ENCODE measurements at regions not wholly inside any gene's neighbourhood (a gene's known extent, or its start where the extent isn't known, plus 50 kb on each side); places are given as distances from the start of the nearest gene placed in this dataset.

- Histone ChIP-seq H3K36me3 (ENCODE audit: control insufficient read depth in 3 of 3, insufficient read depth in 3 of 3, low read length in 3 of 3) (no peaks in the 10 kb centered on the region), H3K27me3 (ENCODE audit: control insufficient read depth in 3 of 3, insufficient read depth in 3 of 3, low read length in 3 of 3) (no peaks in the 10 kb centered on the region), H3K9ac (ENCODE audit: low read depth in 1 of 3, low read length in 3 of 3) (no peak overlapping the region), H3K4me1 (ENCODE audit: control insufficient read depth in 3 of 3, insufficient read depth in 3 of 3, low read length in 3 of 3) (no peaks in the 10 kb centered on the region), H3K27ac (ENCODE audit: low read depth, low read length) (no peak overlapping the region), H3K9me3 (ENCODE audit: control insufficient read depth in 3 of 3, low read length in 3 of 3) (peaks cover 0 to 3% (median 0%) of the 10 kb centered on the region in 3 donors), H3K4me3 (ENCODE audit: low read length in 3 of 3) (no peak overlapping the region)
Observed at GRCh38 chr10:121232494-121232893, 365.8 kb downstream of the FGFR2 start.

DNA sequence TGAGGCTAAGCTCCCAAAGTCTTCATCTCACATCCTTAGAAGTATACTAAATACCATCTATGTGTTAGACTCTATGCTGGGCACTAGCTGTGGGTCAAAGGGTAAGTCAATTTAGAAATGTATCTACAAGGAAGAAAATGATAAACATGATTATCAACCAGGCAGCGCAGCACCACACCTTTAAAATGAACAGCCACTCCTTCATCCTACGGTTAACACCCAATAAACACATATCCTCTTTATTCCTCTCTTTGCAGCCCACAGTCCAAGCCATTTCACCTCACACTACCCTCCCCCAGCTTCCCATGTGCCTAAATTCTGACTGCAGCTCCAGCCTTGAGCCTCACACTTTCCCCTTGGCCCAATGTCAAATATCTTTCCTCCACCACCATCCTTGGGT, 362.6 kb downstream of the FGFR2 start:
- Histone ChIP-seq H3K4me3 (ENCODE audit: low read length in 3 of 3) (no peak overlapping the region), H3K27ac (ENCODE audit: low read depth, low read length) (no peak overlapping the region), H3K9me3 (ENCODE audit: control insufficient read depth in 3 of 3, low read length in 3 of 3) (peaks cover 0 to 7% (median 4%) of the 10 kb centered on the region in 3 donors), H3K27me3 (ENCODE audit: control insufficient read depth in 3 of 3, insufficient read depth in 3 of 3, low read length in 3 of 3) (no peaks in the 10 kb centered on the region), H3K36me3 (ENCODE audit: control insufficient read depth in 3 of 3, insufficient read depth in 3 of 3, low read length in 3 of 3) (no peaks in the 10 kb centered on the region), H3K9ac (ENCODE audit: low read depth in 1 of 3, low read length in 3 of 3) (no peak overlapping the region), H3K4me1 (ENCODE audit: control insufficient read depth in 3 of 3, insufficient read depth in 3 of 3, low read length in 3 of 3) (peaks cover 0 to 2% (median 0%) of the 10 kb centered on the region in 3 donors)

GRCh38 chr10:121236621-121237020, 361.6 kb downstream of the FGFR2 start:
- Histone ChIP-seq H3K4me3 (ENCODE audit: low read length in 3 of 3) (no peak overlapping the region), H3K9ac (ENCODE audit: low read depth in 1 of 3, low read length in 3 of 3) (no peak overlapping the region), H3K4me1 (ENCODE audit: control insufficient read depth in 3 of 3, insufficient read depth in 3 of 3, low read length in 3 of 3) (peaks cover 0 to 2% (median 0%) of the 10 kb centered on the region in 3 donors), H3K9me3 (ENCODE audit: control insufficient read depth in 3 of 3, low read length in 3 of 3) (peaks cover 0 to 7% (median 4%) of the 10 kb centered on the region in 3 donors), H3K36me3 (ENCODE audit: control insufficient read depth in 3 of 3, insufficient read depth in 3 of 3, low read length in 3 of 3) (no peaks in the 10 kb centered on the region), H3K27me3 (ENCODE audit: control insufficient read depth in 3 of 3, insufficient read depth in 3 of 3, low read length in 3 of 3) (no peaks in the 10 kb centered on the region), H3K27ac (ENCODE audit: low read depth, low read length) (no peak overlapping the region)

- Histone ChIP-seq H3K27me3 (ENCODE audit: control insufficient read depth in 3 of 3, insufficient read depth in 3 of 3, low read length in 3 of 3) (no peaks in the 10 kb centered on the region), H3K9me3 (ENCODE audit: control insufficient read depth in 3 of 3, low read length in 3 of 3) (peaks cover 0 to 8% (median 4%) of the 10 kb centered on the region in 3 donors), H3K9ac (ENCODE audit: low read depth in 1 of 3, low read length in 3 of 3) (no peak overlapping the region), H3K4me3 (ENCODE audit: low read length in 3 of 3) (no peak overlapping the region), H3K27ac (ENCODE audit: low read depth, low read length) (no peak overlapping the region), H3K4me1 (ENCODE audit: control insufficient read depth in 3 of 3, insufficient read depth in 3 of 3, low read length in 3 of 3) (peaks cover 0 to 2% (median 0%) of the 10 kb centered on the region in 3 donors), H3K36me3 (ENCODE audit: control insufficient read depth in 3 of 3, insufficient read depth in 3 of 3, low read length in 3 of 3) (no peaks in the 10 kb centered on the region)
Observed at GRCh38 chr10:121237718-121238117, 360.5 kb downstream of the FGFR2 start.

- no peaks in the 10 kb centered on the region for H3K27me3 ChIP-seq (ENCODE audit: control insufficient read depth in 3 of 3, insufficient read depth in 3 of 3, low read length in 3 of 3)
- H3K9ac ChIP-seq (ENCODE audit: low read depth in 1 of 3, low read length in 3 of 3), result no peak overlapping the region
- no peak overlapping the region for H3K27ac ChIP-seq (ENCODE audit: low read depth, low read length)
- H3K9me3 ChIP-seq (ENCODE audit: control insufficient read depth in 3 of 3, low read length in 3 of 3), result peaks cover 0 to 12% (median 4%) of the 10 kb centered on the region in 3 donors
- H3K4me3 ChIP-seq (ENCODE audit: low read length in 3 of 3), result no peak overlapping the region
- H3K36me3 ChIP-seq (ENCODE audit: control insufficient read depth in 3 of 3, insufficient read depth in 3 of 3, low read length in 3 of 3), result no peaks in the 10 kb centered on the region
- H3K4me1 ChIP-seq (ENCODE audit: control insufficient read depth in 3 of 3, insufficient read depth in 3 of 3, low read length in 3 of 3), result peaks cover 0 to 2% (median 0%) of the 10 kb centered on the region in 3 donors
Observed at GRCh38 chr10:121240011-121240410, 358.2 kb downstream of the FGFR2 start.

DNA sequence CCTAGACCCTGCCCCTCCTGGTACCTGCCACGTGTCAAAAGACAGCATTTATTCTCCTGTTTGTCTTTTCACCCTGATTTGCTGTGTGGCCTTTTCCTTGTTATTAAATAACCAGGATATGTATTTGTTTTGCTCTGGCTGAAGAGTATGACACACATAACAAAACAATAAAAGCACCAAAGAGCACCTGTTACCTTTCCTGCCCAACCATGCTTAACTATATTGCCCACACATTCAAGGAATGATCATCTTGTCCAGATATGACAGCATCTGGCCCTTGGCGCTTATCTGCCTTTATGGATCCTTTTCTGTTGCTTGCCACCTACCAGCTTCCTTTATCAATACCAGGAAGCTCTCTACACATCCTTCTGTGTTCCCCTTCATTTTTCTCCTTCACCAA, 357.7 kb downstream of the FGFR2 start:
- H3K36me3 ChIP-seq (ENCODE audit: control insufficient read depth in 3 of 3, insufficient read depth in 3 of 3, low read length in 3 of 3), result no peaks in the 10 kb centered on the region
- no peak overlapping the region for H3K9ac ChIP-seq (ENCODE audit: low read depth in 1 of 3, low read length in 3 of 3)
- peaks cover 0 to 12% (median 4%) of the 10 kb centered on the region in 3 donors for H3K9me3 ChIP-seq (ENCODE audit: control insufficient read depth in 3 of 3, low read length in 3 of 3)
- H3K4me3 ChIP-seq (ENCODE audit: low read length in 3 of 3), result no peak overlapping the region
- H3K27me3 ChIP-seq (ENCODE audit: control insufficient read depth in 3 of 3, insufficient read depth in 3 of 3, low read length in 3 of 3), result peaks cover 0 to 2% (median 0%) of the 10 kb centered on the region in 3 donors
- H3K27ac ChIP-seq (ENCODE audit: low read depth, low read length), result no peak overlapping the region
- H3K4me1 ChIP-seq (ENCODE audit: control insufficient read depth in 3 of 3, insufficient read depth in 3 of 3, low read length in 3 of 3), result peaks cover 0 to 2% (median 0%) of the 10 kb centered on the region in 3 donors

DNA sequence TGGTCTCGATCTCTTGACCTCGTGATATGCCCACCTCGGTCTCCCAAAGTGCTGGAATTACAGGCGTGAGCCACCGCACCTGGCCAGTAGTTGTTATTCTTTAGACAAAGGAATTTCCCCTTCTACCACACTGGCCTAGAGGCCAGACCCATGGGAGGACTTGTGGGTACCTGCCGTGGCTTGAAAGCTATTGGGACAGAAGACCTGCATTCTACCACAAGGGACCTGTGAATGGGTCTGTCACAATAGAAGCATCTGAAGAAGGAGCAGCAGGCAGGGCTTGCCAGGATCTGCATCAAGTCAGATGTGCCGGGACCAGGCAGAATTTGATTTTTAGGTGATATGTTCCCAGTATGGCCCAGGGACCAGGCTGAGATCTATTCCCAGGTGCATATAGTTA, 356.9 kb downstream of the FGFR2 start:
- Histone ChIP-seq H3K9ac (ENCODE audit: low read depth in 1 of 3, low read length in 3 of 3) (no peak overlapping the region), H3K27me3 (ENCODE audit: control insufficient read depth in 3 of 3, insufficient read depth in 3 of 3, low read length in 3 of 3) (peaks cover 0 to 4% (median 0%) of the 10 kb centered on the region in 3 donors), H3K27ac (ENCODE audit: low read depth, low read length) (no peak overlapping the region), H3K9me3 (ENCODE audit: control insufficient read depth in 3 of 3, low read length in 3 of 3) (peaks cover 0 to 9% (median 4%) of the 10 kb centered on the region in 3 donors), H3K4me3 (ENCODE audit: low read length in 3 of 3) (no peak overlapping the region), H3K36me3 (ENCODE audit: control insufficient read depth in 3 of 3, insufficient read depth in 3 of 3, low read length in 3 of 3) (no peaks in the 10 kb centered on the region), H3K4me1 (ENCODE audit: control insufficient read depth in 3 of 3, insufficient read depth in 3 of 3, low read length in 3 of 3) (peaks cover 0 to 2% (median 0%) of the 10 kb centered on the region in 3 donors)

GRCh38 chr10:121242741-121243608, 355.3 kb downstream of the FGFR2 start:
- no peak overlapping the region for H3K9ac ChIP-seq (ENCODE audit: low read depth in 1 of 3, low read length in 3 of 3)
- H3K27ac ChIP-seq (ENCODE audit: low read depth, low read length), result no peak overlapping the region
- peaks cover 0 to 5% (median under 1%) of the 10 kb centered on the region in 3 donors for H3K9me3 ChIP-seq (ENCODE audit: control insufficient read depth in 3 of 3, low read length in 3 of 3)
- H3K4me3 ChIP-seq (ENCODE audit: low read length in 3 of 3), result no peak overlapping the region
- peaks cover 0 to 4% (median 0%) of the 10 kb centered on the region in 3 donors for H3K27me3 ChIP-seq (ENCODE audit: control insufficient read depth in 3 of 3, insufficient read depth in 3 of 3, low read length in 3 of 3)
- H3K4me1 ChIP-seq (ENCODE audit: control insufficient read depth in 3 of 3, insufficient read depth in 3 of 3, low read length in 3 of 3), result peaks cover 0 to 2% (median 0%) of the 10 kb centered on the region in 3 donors
- H3K36me3 ChIP-seq (ENCODE audit: control insufficient read depth in 3 of 3, insufficient read depth in 3 of 3, low read length in 3 of 3), result no peaks in the 10 kb centered on the region

- no peak overlapping the region for H3K27ac ChIP-seq (ENCODE audit: low read depth, low read length)
- H3K4me3 ChIP-seq (ENCODE audit: low read length in 3 of 3), result no peak overlapping the region
- peaks cover 0 to 4% (median 0%) of the 10 kb centered on the region in 3 donors for H3K27me3 ChIP-seq (ENCODE audit: control insufficient read depth in 3 of 3, insufficient read depth in 3 of 3, low read length in 3 of 3)
- H3K36me3 ChIP-seq (ENCODE audit: control insufficient read depth in 3 of 3, insufficient read depth in 3 of 3, low read length in 3 of 3), result no peaks in the 10 kb centered on the region
- H3K4me1 ChIP-seq (ENCODE audit: control insufficient read depth in 3 of 3, insufficient read depth in 3 of 3, low read length in 3 of 3), result peaks cover 0 to 2% (median 0%) of the 10 kb centered on the region in 3 donors
- peaks cover 0 to 5% (median 0%) of the 10 kb centered on the region in 3 donors for H3K9me3 ChIP-seq (ENCODE audit: control insufficient read depth in 3 of 3, low read length in 3 of 3)
- no peak overlapping the region for H3K9ac ChIP-seq (ENCODE audit: low read depth in 1 of 3, low read length in 3 of 3)
Observed at GRCh38 chr10:121243609-121244241, 354.5 kb downstream of the FGFR2 start.

DNA sequence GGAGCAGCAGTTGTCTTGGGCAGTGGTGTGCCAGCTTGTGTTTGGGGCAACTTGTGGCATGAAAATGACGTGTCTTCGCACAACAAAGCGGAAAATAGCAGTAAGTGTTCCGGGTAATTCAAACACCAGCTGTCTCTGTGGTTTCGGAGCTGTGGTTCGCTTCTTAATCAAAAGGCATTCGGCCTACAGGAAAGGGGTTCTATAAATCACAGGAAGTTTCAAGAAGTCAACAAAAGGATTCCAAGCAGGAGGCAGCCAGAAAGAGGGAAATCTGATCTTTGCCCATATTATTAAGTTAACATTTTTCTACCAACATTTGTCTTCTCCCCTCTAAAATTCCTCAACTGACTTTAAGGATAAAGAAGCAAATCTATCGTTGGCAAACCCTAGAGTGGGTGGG, 353.4 kb downstream of the FGFR2 start:
- Histone ChIP-seq H3K4me3 (ENCODE audit: low read length in 3 of 3) (no peak overlapping the region), H3K36me3 (ENCODE audit: control insufficient read depth in 3 of 3, insufficient read depth in 3 of 3, low read length in 3 of 3) (no peaks in the 10 kb centered on the region), H3K27ac (ENCODE audit: low read depth, low read length) (no peak overlapping the region), H3K9ac (ENCODE audit: low read depth in 1 of 3, low read length in 3 of 3) (no peak overlapping the region), H3K9me3 (ENCODE audit: control insufficient read depth in 3 of 3, low read length in 3 of 3) (peaks cover 0 to 5% (median 0%) of the 10 kb centered on the region in 3 donors), H3K4me1 (ENCODE audit: control insufficient read depth in 3 of 3, insufficient read depth in 3 of 3, low read length in 3 of 3) (peaks cover 0 to 2% (median 0%) of the 10 kb centered on the region in 3 donors), H3K27me3 (ENCODE audit: control insufficient read depth in 3 of 3, insufficient read depth in 3 of 3, low read length in 3 of 3) (peaks cover 0 to 4% (median 0%) of the 10 kb centered on the region in 3 donors)

All from skeletal muscle tissue (tissue), 3 donors.